ENCODE measurements at regions not wholly inside any gene's neighbourhood (a gene's known extent, or its start where the extent isn't known, plus 50 kb on each side); places are given as distances from the start of the nearest gene placed in this dataset.

DNA sequence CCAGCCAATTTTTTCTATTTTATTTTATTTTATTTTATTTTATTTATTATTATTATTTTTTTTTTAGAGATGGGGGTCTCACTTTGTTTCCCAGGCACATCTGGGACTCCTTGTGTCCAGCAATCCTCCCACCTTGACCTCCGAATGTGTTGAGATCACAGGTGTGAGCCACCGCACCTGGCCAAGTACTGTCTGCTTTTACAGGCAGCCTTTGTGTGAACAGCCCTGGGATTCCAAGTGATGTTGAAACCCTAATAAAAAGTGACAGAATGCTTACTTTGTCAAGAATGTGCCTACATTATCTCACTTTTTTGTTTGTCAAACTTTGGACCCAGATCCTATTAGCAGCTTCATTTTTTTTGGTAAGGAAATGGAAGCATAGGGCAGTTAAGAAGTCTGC is 220.1 kb upstream of the EDNRB start:
- DNase-seq (no peak), ATAC-seq (ENCODE audit: poor library complexity) (no peak)
- no peak overlapping the region for H3K4me3 ChIP-seq (ENCODE audit: low read length)
- H3K27me3 Mint-ChIP-seq: peaks cover 15% of the 10 kb centered on the region
- H3K27me3 ChIP-seq (ENCODE audit: control insufficient read depth in 1 of 2, insufficient read depth in 2 of 2, low read length in 2 of 2): no peaks in the 10 kb centered on the region
- H3K27ac ChIP-seq (ENCODE audit: low read depth in 1 of 2, low read length in 2 of 2): no peak overlapping the region
- H3K4me1 Mint-ChIP-seq (ENCODE audit: low read depth): peaks cover 6% of the 10 kb centered on the region
- intact Hi-C loops (cut with DNase I, micrococcal nuclease): loop anchor here (5.0 to 10.0 kb wide), 3 partner anchors 619 to 1286 kb away; no protein-coding TSS in a partner anchor
- no peak overlapping the region for H3K27ac Mint-ChIP-seq
- TF ChIP-seq, protein P1, sequence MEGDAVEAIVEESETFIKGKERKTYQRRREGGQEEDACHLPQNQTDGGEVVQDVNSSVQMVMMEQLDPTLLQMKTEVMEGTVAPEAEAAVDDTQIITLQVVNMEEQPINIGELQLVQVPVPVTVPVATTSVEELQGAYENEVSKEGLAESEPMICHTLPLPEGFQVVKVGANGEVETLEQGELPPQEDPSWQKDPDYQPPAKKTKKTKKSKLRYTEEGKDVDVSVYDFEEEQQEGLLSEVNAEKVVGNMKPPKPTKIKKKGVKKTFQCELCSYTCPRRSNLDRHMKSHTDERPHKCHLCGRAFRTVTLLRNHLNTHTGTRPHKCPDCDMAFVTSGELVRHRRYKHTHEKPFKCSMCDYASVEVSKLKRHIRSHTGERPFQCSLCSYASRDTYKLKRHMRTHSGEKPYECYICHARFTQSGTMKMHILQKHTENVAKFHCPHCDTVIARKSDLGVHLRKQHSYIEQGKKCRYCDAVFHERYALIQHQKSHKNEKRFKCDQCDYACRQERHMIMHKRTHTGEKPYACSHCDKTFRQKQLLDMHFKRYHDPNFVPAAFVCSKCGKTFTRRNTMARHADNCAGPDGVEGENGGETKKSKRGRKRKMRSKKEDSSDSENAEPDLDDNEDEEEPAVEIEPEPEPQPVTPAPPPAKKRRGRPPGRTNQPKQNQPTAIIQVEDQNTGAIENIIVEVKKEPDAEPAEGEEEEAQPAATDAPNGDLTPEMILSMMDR (IDR thresholded peaks at IDR 0.05): no peak
- peaks cover 7% of the 10 kb centered on the region for H3K4me1 ChIP-seq (ENCODE audit: insufficient read depth, low read length)
- ChIA-PET POLR2A (interaction anchor here (0.6 to 1.5 kb wide), 2 partner anchors 840 to 1343 kb away, joined by 5 to 6 read pairs; no protein-coding TSS in a partner anchor), CTCF (interaction anchor here (3.2 kb wide), 1 partner anchor 840 kb away, joined by 15 read pairs; no protein-coding TSS in a partner anchor)
- no peaks in the 10 kb centered on the region for H3K36me3 ChIP-seq (ENCODE audit: insufficient read depth, low read length)
- no peaks in the 10 kb centered on the region for H3K36me3 Mint-ChIP-seq (ENCODE audit: low read depth)
- H3K9me3 Mint-ChIP-seq: no peaks in the 10 kb centered on the region
- no peaks in the 10 kb centered on the region for H3K9me3 ChIP-seq (ENCODE audit: control insufficient read depth in 1 of 2, insufficient read depth in 1 of 2, low read length in 2 of 2)
- no peak overlapping the region for H3K4me3 Mint-ChIP-seq

DNA sequence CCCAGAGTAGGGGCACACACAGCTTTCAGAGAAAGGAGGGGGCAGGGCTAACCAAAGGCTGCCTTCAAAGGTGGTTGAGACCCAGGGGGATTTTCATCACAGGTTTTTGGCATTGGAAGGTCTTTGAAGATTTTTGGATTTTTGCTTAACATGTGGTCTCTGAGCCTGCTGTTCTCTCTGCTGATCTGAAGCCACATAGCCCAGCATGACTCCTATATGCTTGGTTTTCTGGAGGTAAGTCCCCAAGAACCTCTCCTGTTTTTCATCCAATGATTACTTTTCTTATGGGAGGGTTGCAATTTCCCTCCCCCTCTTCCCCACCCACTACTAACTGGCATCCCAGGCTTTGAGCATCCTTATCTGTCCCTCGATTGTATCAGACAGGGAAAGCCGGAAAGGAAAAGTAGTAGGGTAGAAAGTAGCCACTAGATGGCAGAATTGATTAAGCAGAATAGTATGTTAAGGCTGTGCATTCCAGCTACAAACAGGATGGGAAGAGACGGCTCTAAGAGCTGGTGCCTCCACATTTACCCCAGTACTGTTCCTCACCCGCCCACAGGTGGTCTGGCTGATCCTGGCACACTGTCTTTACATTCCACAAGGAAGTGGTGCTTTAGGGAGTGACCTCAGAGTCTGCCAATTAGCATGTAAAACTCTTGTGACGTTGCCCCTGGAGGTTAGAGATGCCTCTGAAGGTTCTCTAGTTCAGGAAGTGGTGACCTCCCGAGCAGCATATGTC is 218.9 kb upstream of the EDNRB start:
- DNase-seq (peak in 4 of 14 experiments; percentile 10 to 55 (median 43)), ATAC-seq (ENCODE audit: poor library complexity) (peak; percentile 65)
- H3K36me3 Mint-ChIP-seq (ENCODE audit: low read depth): no peaks in the 10 kb centered on the region
- no peaks in the 10 kb centered on the region for H3K9me3 Mint-ChIP-seq
- no peaks in the 10 kb centered on the region for H3K36me3 ChIP-seq (ENCODE audit: insufficient read depth, low read length)
- H3K4me3 Mint-ChIP-seq: no peak overlapping the region
- H3K4me1 ChIP-seq (ENCODE audit: insufficient read depth, low read length): peaks cover 7% of the 10 kb centered on the region
- H3K27me3 Mint-ChIP-seq: peaks cover 4% of the 10 kb centered on the region
- H3K4me3 ChIP-seq (ENCODE audit: low read length): no peak overlapping the region
- ChIA-PET POLR2A (interaction anchor here (1.0 to 1.5 kb wide), 2 partner anchors 619 to 841 kb away, joined by 3 to 6 read pairs; no protein-coding TSS in a partner anchor), CTCF (interaction anchor here (1.0 to 3.2 kb wide), 2 partner anchors 323 to 841 kb away, joined by 3 to 15 read pairs; no protein-coding TSS in a partner anchor)
- no peak overlapping the region for H3K27ac Mint-ChIP-seq
- TF ChIP-seq, protein P1 (IDR thresholded peaks at IDR 0.05): peak; percentile 79
- H3K4me1 Mint-ChIP-seq (ENCODE audit: low read depth): peaks cover 6% of the 10 kb centered on the region
- H3K27ac ChIP-seq (ENCODE audit: low read depth in 1 of 2, low read length in 2 of 2): no peak overlapping the region
- intact Hi-C loops (cut with DNase I, micrococcal nuclease): loop anchor here (1.0 to 10.0 kb wide), 7 partner anchors 619 to 1407 kb away; no protein-coding TSS in a partner anchor
- H3K9me3 ChIP-seq (ENCODE audit: control insufficient read depth in 1 of 2, insufficient read depth in 1 of 2, low read length in 2 of 2): no peaks in the 10 kb centered on the region
- no peaks in the 10 kb centered on the region for H3K27me3 ChIP-seq (ENCODE audit: control insufficient read depth in 1 of 2, insufficient read depth in 2 of 2, low read length in 2 of 2)

DNA sequence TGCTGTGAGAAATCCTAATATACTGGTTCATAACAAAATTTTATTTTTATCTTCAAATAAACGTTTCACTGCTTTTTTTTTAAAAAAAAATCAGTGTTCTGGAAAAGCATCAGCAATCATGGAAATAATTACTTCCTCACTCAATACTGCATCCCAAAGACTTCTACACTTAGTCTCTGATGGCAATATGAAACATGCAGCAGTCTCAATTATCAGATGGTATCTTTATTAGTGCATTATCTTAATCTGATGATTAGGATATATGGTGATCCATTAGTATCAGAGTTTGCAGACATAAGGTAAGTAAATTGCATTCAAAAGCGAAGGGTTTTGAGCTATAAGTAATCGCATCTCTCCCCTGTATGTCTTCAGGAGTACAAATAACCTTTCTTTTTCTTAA is 218.3 kb upstream of the EDNRB start:
- DNase-seq (no peak), ATAC-seq (ENCODE audit: poor library complexity) (no peak)
- H3K27me3 ChIP-seq (ENCODE audit: control insufficient read depth in 1 of 2, insufficient read depth in 2 of 2, low read length in 2 of 2): no peaks in the 10 kb centered on the region
- no peak overlapping the region for H3K4me3 ChIP-seq (ENCODE audit: low read length)
- no peaks in the 10 kb centered on the region for H3K36me3 ChIP-seq (ENCODE audit: insufficient read depth, low read length)
- no peak overlapping the region for H3K27ac Mint-ChIP-seq
- H3K4me1 Mint-ChIP-seq (ENCODE audit: low read depth): peaks cover 6% of the 10 kb centered on the region
- no peaks in the 10 kb centered on the region for H3K9me3 Mint-ChIP-seq
- H3K4me3 Mint-ChIP-seq: no peak overlapping the region
- peaks cover 4% of the 10 kb centered on the region for H3K27me3 Mint-ChIP-seq
- intact Hi-C loops (cut with DNase I, micrococcal nuclease): loop anchor here (1.0 to 10.0 kb wide), 7 partner anchors 620 to 1408 kb away; no protein-coding TSS in a partner anchor
- H3K27ac ChIP-seq (ENCODE audit: low read depth in 1 of 2, low read length in 2 of 2): no peak overlapping the region
- H3K9me3 ChIP-seq (ENCODE audit: control insufficient read depth in 1 of 2, insufficient read depth in 1 of 2, low read length in 2 of 2): no peaks in the 10 kb centered on the region
- peaks cover 7% of the 10 kb centered on the region for H3K4me1 ChIP-seq (ENCODE audit: insufficient read depth, low read length)
- POLR2A ChIA-PET: no interaction called here
- no peaks in the 10 kb centered on the region for H3K36me3 Mint-ChIP-seq (ENCODE audit: low read depth)
- CTCF ChIA-PET: interaction anchor here (3.2 kb wide), 1 partner anchor 841 kb away, joined by 15 read pairs; no protein-coding TSS in a partner anchor
- TF ChIP-seq, protein P1 (IDR thresholded peaks at IDR 0.05): no peak

Measured in CD4-positive, alpha-beta T cell (primary cell).